ENCODE measurements at regions not wholly inside any gene's neighbourhood (a gene's known extent, or its start where the extent isn't known, plus 50 kb on each side); places are given as distances from the start of the nearest gene placed in this dataset.

- no peak for TF ChIP-seq CTCF (IDR thresholded peaks at IDR 0.05; ENCODE audit: low read depth, low read length)
Observed at GRCh38 chr22:40112595-40112994, 65.1 kb upstream of the TNRC6B start.

GRCh38 chr22:40113696-40114095, 64.0 kb upstream of the TNRC6B start:
- TF ChIP-seq CTCF (IDR thresholded peaks at IDR 0.05; ENCODE audit: low read depth, low read length), result no peak
- no peak overlapping the region for H3K4me3 ChIP-seq (ENCODE audit: low read depth, low read length)

More at GRCh38 chr22:40112595-40112994, 65.1 kb upstream of the TNRC6B start:
- no peak overlapping the region for H3K4me3 ChIP-seq (ENCODE audit: low read depth, low read length)

GRCh38 chr22:40114411-40114810, 63.3 kb upstream of the TNRC6B start:
- no peak overlapping the region for H3K4me3 ChIP-seq (ENCODE audit: low read depth, low read length)
- TF ChIP-seq CTCF (IDR thresholded peaks at IDR 0.05; ENCODE audit: low read depth, low read length), result no peak

- H3K4me3 ChIP-seq (ENCODE audit: low read depth, low read length), result no peak overlapping the region
- TF ChIP-seq CTCF (IDR thresholded peaks at IDR 0.05; ENCODE audit: low read depth, low read length), result no peak
Observed at GRCh38 chr22:40116496-40117200, 61.1 kb upstream of the TNRC6B start.

- no peak overlapping the region for H3K4me3 ChIP-seq (ENCODE audit: low read depth, low read length)
- TF ChIP-seq CTCF (IDR thresholded peaks at IDR 0.05; ENCODE audit: low read depth, low read length), result no peak
Observed at GRCh38 chr22:40118979-40119378, 58.7 kb upstream of the TNRC6B start.

GRCh38 chr22:40120848-40121247, 56.9 kb upstream of the TNRC6B start:
- no peak overlapping the region for H3K4me3 ChIP-seq (ENCODE audit: low read depth, low read length)
- no peak for TF ChIP-seq CTCF (IDR thresholded peaks at IDR 0.05; ENCODE audit: low read depth, low read length)

- H3K4me3 ChIP-seq (ENCODE audit: low read depth, low read length), result no peak overlapping the region
- TF ChIP-seq CTCF (IDR thresholded peaks at IDR 0.05; ENCODE audit: low read depth, low read length), result no peak
Observed at GRCh38 chr22:40121461-40121860, 56.3 kb upstream of the TNRC6B start.

Data from WI38 (cell line).